Stimulated activated CD4-positive, alpha-beta T cell treated with anti-CD3 and anti-CD28 coated beads, Interleukin-15, amount 100 ng/mL, for 24 hours (primary cell): ENCODE measurements at regions not wholly inside any gene's neighbourhood (a gene's known extent, or its start where the extent isn't known, plus 50 kb on each side); places are given as distances from the start of the nearest gene placed in this dataset.

Experiments used
- DNase-seq: peaks from one replicate; pipeline ENCODE4 v3.0.0-alpha.2; 2020

DNA sequence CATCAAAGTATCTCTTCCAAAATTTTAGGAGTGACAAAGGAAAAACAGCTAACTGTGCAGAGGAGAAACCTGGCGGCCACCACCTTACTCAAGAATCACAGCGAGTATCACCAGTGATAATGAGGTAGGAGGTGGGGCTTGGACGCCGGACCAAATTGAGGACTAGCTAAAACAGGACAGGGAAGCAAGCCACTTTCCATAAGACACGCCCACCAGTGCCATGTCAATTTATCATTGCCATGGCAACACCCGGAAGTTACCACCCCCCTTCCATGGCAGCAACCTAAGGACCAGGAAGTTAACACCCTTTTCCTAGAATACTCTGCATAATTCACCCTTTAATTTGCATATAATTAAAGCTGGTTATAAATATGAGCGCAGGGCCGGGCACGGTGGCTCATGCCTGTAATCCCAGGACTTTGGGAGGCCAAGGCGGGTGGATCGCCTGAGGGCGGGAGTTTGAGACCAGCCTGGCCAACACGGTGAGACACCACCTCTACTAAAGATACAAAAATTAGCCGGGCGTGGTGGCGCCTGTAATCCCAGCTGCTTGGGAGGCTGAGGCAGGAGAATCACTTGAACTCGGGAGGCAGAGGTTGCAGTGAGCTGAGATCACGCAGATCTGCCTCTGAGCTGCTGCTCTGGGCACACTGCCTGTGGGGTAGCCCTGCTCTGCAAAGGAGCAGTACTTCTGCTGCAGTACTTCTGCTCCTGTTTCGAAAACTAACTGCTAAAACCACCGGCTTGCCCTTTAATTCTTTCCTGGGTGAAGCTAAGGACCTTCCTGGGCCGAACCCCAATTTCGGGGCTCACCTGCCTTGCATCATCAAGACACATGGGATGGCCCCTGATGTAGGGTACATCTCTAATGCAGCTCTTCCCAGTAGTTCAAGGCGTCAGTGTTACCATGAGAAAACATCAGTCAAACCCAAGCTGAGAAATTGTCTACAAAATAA is 116.7 kb downstream of the HMX1 start:
- DNase-seq: no peak

DNA sequence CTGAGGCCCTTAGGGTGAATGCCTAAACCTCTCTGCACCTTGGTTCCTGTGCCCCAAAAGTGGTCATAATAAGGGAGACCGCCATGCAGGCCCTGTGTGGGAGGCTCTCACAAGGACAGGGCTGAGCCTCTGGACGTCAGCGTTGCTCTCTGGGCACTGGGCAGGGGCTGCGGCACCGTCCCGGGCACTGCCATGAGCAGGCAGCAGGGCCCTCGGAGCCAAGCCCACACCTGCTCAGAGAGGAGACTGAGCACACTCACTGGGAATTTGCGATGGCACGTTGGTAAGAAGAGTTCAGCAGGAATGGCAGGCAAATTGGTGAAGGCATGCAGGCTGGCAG is 123.4 kb downstream of the HMX1 start:
- no peak for DNase-seq

DNA sequence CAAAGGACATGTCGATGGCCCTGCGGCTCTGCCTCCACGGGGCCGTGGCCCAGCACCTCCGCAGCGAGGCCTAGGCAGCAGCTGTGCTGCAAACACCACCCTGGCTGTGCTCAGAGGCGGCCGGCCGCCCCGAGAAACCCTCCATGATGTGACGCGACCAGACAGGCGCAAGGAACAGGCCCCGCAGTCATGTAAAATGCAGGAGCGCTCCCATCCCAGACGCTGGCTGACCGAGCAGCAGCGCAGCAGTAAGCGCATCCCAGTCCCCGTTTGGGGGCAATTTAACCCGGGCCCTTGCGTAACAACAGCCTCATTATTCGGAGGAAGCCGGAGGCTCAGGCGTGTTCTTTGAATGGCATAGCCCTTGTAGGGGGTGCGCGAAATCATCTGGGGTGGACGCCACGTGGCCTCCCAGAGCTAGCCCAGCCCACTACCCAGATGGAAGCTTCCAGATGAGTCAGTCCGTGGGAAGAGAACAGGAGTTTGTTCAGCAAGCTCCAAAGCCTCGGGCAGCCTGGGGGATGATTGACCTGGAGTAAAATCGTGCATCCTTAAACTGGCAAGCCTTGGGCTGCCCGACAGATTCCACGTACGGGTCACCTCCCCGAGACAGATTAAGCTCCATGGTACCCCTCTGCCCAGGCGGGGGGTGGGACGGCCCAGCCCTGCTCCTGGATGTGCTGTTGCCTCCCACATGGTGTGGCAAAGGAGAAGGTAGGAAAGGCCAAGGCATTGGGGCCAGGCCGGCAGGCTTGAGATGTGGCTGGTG is 124.0 kb downstream of the HMX1 start:
- DNase-seq: no peak

DNA sequence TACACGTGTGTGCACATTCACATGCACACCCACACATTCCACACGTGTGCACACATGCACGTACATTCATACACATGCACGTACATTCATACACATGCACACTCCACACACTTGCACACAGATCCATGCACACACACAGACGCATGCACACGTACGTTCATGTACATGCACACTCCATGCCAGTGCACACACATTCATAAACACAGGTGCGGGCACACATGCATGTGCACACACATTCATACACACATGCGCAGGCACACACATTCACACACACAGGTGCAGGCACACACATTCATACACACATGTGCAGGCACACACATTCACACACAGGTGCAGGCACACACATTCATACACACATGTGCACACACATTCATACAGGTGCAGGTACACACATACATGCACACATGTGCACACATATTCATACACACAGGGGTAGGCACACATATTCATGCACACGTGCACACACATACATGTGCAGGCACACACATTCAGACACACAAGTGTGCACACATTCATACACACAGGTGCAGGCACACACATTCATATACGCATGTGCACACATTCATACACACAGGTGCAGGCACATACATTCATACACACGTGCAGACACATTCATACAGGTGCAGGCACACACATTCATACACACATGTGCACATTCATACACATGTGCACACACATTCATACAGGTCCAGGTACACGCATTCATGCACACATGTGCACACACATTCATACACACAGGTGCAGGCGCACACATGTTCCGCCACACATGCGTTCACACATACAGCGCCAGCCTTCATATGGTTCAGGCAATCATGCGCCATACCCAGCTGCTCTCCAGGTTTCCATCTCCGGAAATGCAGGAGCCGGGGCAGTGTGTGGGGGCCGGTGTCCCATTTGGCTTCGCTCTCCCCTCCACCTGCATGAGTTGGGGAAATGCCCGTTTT is 124.8 kb downstream of the HMX1 start:
- DNase-seq: no peak

DNA sequence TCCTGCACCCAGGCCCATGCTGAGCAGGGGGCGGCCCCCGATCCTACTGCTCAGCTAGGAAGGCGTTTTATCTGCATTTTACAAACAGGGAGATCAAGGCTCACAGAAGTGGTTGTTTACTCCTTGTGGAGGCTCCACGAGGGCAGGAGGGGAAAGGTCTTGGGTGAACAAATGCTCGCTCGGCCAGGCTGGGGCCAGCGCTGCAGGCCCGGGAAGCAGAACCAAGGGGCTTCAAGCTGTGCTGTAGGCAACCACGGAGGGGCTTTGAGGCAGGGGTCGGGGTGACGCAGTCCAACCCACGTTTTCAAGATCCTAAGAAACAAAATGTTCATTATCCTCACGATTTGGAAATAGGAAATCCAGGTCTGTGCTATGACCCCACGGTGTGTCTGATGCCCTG is 125.8 kb downstream of the HMX1 start:
- no peak for DNase-seq

DNA sequence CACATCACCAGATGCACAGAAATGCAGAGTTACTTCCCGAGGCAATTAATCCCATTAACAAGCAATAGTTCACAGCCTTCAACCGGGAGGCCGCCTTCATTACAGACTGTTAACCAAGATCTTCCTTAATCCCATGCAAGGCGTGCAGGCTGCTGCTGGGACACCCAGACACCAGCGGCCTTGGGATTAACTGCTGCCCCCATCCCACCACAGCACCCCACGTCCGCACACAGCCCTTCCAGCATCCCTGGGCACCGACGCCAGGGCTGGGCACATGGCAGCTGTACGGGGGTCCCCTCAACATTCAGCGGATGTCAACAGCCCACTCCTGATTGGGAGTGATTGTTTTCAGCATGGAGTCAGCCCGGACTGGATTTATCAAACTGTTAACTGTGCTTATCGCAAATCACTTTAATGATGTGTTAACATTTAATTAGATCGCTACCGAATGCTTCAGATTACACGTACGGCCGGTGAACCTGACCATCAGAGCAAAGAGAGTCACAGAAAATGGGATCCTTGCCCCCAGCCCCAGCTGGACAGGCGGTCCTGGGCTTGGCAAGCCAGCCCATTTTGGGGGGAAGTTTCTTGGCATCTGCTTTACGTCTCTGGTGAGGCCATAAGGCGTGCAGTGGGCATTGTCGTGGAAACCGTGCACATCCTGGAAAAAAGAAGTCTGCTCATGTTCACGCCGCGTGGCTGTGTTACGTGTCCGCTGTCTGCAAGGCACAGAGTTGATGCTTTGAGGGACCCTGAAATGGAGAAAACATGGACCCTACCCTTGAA is 126.4 kb downstream of the HMX1 start:
- DNase-seq: no peak

DNA sequence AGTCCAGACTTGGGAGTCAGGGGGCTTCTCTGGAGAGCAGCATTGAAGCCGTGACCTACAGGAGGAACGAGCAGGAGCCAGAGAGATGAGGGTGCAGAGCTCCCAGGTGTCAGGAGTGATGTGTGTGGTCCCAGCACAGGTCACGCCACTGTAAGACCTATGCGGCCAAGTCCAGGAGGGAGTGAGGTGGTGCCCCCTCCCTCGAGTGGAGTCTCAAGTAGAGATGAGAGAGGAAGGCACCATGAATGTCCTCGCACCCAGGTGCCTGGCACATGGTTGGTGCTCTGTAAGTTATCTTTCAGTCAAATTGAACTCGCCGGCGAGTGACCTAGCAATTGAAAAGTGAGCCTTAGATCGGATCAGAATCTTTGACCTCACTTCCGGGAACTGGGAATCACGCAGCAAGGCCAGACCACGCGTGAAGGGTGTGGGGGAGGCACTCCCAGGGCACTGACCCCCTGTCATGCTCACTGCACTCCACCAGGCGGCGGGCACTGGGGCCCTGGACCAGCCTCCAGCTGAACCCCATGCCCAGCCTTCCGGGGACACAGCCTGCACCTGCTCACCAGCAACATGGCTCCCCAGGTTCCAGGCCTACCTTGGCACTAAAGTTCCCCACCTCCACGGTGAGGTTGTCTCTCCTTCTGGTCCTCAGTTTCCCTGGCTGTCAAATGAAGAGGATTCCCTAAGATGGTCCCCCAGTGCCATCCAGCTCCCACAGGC is 127.4 kb downstream of the HMX1 start:
- no peak for DNase-seq

DNA sequence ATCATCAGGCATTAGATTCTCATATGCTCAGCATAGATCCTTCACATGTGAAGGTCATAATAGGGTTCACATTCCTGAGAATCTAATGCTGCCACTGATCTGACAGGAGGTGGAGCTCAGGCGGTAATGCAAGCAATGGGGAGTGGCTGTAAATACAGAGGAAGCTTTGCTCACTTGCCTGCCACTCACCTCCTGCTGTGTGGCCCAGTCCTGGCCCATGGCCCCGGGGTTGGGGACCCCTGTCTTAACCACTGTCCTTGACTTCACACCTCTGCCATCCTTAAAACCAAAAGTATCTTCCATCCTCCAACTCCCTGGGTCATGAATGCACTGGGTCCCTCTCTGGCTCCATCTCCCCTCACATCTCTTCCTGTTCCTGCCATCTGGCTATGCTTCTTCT is 129.1 kb downstream of the HMX1 start:
- no peak for DNase-seq

DNA sequence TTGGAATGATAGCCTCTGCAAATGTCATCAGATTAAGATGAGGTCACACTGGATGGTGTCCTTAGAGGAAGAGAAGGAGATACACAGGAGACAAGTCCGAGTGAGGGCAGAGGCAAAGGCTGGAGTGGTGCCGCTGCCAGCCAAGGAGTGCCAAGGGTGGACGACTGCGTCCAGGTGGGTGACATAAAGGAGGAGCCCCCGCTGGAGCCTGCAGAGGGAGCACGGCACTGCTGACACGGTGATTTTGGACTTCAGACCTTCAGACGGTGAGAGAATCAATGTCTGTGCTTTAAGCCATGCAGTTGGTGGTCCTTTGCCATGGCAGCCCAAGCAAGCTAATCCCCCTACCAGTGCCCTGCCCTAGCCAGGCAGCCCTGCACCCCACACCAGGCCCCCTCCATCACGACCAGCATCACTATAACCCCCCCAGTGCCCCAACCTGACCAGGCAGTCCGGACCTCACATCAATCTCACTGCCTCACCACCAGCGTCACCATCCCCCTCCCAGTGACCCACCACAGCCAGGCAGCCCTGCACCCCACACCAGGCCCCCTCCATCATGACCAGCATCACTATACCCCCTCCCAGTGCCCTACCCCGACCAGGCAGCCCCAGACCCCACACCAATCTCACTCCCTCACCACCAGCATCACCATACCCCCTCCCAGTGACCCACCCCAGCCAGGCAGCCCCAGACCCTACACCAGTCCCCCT is 130.0 kb downstream of the HMX1 start:
- no peak for DNase-seq

DNA sequence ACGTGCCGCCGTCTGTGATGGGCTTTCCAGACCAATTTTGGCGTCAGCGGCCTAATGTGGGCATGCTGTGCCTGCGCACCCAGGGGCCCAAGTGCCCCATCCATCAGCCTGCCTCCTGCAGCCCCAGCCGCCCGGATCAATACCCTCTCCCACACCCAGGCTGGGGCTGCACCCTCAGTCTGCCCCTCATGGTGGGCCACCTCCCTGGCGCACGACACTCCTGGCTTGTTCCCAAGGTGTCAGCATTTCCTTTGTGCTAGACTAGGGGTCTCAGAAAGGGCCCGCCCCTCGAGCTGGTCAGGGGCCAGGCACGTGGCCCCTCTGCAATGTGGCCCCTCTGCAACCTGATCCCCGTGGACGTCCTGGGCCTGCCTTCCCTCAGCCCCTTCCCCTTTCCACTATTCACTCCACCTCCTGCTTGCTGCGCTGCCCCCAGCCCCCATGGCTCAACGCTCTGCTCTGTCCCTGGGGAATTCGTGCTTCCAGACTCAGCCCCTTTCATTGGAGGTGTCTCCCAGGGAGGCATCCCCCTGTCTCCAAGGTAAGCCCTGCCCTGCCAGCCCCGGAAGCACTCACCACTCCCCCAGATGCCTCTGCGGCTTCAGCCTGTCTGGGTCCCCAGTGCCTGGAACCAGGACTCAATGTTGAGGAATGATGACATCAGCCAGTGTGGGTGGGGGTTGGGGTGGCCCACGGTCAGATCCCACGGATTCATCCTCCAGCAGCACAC is 130.8 kb downstream of the HMX1 start:
- no peak for DNase-seq

DNA sequence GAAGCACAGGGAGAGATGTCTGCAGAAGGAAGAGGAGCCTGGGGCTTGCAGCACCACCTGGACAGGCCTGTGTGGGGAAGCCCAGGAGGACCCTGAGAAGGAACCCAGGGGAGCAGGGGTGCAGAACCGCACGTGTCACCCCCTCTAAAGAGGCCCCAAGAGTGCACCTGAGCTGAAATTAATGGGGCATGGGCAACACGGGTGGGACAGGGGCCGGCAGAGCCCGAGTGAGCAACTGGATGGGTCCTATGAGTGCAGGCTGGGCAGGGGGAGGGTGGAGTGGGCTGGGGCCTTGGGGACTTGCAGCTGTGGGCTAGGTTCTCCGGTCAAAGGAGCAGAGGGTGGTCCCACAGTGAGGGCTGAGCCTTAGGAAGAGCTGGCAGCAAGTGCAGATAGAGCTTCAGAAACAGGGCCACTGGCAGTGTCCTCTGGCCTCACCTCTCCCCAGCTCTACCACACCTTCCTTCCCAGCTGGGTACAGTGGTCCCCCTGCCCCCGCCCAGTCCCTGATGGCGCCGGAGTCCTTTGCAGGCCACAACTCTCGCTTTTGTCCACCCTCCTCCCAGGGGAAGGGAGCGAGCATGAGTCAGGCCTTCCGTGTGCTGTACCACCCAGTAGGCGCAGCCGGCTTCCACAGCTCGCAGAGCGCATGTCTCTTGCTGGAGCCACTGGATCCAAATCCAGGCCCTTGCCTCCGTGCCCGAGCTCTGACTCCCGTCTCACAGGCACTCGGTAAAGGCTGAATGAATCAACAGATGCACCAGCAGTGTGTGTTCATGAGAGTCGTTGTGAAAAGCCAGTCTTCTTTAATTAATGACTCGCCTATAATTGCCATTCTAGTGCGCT is 131.6 kb downstream of the HMX1 start:
- DNase-seq: no peak

DNA sequence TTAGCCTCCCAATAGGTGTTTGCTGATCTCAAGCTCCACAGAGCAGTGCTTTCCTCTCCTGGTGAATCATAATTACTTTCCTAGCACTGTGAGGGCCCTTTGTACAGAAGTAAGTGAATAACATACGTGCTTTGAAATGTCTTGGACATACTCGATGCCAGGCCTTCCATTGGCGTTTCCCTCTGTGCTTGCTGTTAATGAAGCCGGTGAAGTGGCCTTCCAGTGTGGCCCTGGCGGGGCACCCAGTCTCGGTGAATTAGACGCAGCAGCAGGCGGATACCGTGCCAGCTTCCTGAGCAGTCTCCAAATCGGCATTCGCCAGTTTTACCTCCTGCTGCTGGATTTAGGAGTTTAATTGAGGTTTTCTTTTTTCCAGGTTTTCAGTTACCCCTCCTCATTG is 132.3 kb downstream of the HMX1 start:
- no peak for DNase-seq

DNA sequence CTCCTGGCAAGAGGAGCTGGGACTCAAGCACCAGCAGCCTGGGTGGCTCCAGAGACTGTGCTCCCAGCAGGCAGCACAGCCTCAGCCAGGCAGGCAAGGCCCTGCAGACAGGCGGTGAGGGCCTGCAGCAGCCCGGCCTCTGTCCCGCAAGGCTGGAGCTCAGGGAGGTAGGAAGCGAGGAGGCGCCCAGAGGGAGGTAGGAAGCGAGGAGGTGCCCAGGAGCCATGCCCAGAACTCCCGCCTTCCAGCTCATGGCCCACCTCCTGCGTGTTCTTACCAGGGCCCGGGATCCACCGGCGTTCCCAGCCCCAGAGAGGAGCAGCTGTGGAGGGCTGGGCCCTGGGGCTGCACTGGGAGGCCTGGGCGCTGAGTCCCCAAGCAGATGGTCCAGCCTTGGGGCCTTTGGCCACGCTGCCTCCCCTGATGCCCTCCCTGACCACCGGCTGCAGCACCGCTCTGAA is 133.1 kb downstream of the HMX1 start:
- DNase-seq: no peak

DNA sequence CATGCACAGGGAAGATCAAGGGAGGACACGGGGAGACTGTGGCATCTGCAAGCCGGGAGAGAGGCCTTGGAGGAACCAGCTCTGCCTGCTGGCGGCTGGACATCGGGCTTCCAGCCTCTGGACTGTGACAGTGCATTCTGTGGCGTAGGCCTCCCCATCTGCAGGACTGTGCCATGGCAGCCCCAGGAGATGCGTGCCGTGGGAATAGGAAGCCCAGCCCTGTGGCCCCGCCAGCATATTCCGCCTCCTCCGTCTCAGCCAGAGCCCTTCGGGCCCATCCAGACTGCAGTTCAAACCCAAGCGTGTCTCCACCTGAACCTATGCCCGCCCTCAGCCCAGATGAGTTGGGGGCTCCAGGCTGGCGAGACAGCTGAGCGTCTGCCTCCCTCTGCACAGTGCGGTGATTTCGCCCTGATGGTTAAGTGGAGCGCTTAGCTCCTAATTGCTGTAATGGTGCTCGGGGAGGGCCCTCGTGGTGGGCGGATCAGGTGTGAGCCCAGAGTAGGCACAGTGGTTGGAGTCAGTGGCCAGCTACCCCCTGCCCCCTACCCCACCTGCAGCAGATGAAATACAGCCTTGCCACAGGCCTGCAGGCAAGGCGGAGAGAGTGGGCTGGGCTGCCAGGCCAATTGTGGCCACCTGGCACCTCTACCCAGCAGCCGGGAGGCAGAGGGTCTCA is 133.9 kb downstream of the HMX1 start:
- no peak for DNase-seq

DNA sequence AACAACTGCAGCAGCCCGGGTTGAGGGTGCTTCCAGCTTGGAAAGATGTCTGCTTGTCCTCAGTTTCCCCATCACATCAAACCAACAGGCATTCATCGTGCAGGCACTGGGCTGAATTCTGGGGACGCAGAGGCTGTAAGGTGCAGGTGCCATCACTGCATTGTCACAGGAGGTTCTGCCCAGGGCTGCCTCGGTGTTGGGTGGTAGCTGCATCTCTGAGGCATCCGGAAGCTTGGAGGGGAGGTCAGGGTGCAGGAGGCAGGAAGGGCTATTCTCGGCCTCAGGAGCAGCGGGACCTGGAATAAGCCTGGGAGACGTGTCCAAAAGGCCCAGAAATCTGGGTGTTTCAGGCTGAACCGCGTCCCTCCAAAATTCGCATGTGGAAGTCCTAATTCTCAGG is 134.6 kb downstream of the HMX1 start:
- no peak for DNase-seq

DNA sequence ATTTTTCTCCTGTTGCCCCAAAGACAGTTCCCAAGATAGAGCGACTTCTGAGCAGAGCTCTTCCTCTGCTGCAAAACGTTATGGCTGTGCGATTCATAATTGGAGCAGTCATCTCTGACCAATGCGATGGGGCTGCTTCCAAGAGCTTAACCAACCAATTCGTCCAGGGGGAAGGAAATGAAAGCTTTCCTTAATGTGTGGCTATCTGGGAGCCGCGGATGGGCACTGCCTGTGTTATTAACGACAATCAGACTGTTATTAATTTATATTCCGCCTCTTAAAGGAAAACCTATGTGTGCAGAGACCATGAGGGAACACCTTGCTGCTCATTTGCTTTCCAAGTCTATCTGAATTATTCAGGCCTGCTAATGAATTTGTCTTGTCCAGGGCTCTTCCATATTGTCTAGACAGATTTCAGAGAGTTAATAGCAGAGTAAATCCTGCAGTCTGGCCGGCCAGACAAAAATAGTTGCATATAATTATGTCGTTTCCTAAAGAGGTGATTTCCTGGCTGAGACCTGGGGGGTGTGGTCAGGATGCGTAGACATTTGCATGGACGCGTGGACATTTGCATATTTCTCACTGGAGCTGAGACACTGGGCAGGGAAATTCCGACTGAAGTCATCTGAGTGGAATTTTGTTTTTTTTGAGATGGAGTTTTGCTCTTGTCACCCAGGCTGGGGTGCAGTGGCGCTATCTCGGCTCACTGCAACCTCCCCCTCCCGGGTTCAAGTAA is 135.4 kb downstream of the HMX1 start:
- no peak for DNase-seq

DNA sequence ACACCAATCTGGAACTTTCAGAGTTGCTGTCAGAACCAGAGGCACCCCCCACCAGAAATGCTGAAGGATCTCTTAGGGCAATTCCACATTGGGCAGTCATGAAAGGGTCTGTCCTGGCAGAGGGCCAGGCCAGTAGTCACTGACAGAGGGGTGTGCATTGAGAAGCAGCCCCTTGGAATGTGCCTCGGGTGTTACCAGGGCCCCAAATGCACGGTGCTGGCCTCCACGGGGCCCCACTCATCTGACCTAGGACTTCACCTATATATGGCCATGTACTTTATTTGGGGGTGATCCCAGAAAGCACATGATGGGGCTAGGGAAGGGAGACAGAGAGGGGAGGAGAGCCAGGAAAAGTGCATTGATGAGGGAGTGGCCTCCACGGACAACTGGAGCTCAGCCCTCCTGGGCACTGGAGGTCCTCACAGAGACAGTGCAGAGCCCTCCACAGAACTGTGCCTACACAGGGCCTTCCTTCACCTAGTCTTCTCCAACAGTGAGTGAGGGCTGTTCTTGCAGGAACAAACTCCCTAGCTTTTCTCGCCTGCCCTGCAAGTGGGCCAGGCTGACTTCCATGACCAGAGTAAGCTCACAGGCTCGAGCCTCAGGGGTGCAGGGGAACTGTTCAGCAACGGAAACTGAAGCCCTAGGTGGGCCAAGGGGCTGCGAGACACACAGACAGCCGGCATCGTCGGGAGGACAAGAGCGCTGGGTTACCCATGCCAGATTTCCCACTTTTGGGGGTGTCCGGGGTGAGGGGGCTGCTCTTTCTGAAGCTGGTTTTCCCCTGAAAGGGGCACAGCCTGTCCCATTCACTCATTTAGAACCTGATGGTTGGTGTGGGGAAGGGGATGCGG is 136.2 kb downstream of the HMX1 start:
- no peak for DNase-seq
